ENCODE measurements at regions not wholly inside any gene's neighbourhood (a gene's known extent, or its start where the extent isn't known, plus 50 kb on each side); places are given as distances from the start of the nearest gene placed in this dataset.

GRCh38 chr5:5716665-5717064 lies 294.2 kb downstream of the ICE1 start:
- 80 to 88% methylated on average over 5 of the region's 5 CpGs for WGBS, 2 donors

GRCh38 chr5:5711592-5711991 lies 289.1 kb downstream of the ICE1 start:
- H3K36me3 ChIP-seq, result no peaks in the 10 kb centered on the region
- H3K4me3 ChIP-seq, result no peak overlapping the region
- DNase-seq, result no peak
- TF ChIP-seq EP300 (IDR thresholded peaks at IDR 0.05) (no peak), POLR2AphosphoS5 (IDR thresholded peaks at IDR 0.05) (no peak), POLR2A (IDR thresholded peaks at IDR 0.05) (no peak)
- TF ChIP-seq, protein P1, sequence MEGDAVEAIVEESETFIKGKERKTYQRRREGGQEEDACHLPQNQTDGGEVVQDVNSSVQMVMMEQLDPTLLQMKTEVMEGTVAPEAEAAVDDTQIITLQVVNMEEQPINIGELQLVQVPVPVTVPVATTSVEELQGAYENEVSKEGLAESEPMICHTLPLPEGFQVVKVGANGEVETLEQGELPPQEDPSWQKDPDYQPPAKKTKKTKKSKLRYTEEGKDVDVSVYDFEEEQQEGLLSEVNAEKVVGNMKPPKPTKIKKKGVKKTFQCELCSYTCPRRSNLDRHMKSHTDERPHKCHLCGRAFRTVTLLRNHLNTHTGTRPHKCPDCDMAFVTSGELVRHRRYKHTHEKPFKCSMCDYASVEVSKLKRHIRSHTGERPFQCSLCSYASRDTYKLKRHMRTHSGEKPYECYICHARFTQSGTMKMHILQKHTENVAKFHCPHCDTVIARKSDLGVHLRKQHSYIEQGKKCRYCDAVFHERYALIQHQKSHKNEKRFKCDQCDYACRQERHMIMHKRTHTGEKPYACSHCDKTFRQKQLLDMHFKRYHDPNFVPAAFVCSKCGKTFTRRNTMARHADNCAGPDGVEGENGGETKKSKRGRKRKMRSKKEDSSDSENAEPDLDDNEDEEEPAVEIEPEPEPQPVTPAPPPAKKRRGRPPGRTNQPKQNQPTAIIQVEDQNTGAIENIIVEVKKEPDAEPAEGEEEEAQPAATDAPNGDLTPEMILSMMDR (IDR thresholded peaks at IDR 0.05), result no peak
- H3K9me3 ChIP-seq, result no peaks in the 10 kb centered on the region
- peaks cover 0 to 5% (median 0%) of the 10 kb centered on the region in 4 donors for H3K4me1 ChIP-seq
- no peaks in the 10 kb centered on the region for H3K27me3 ChIP-seq
- intact Hi-C loops (cut with DNase I), result no loop called here
- WGBS, 2 donors, result 33 to 42% methylated on average over 1 of the region's 1 CpG
- H3K27ac ChIP-seq, result no peak overlapping the region

More at GRCh38 chr5:5716665-5717064, 294.2 kb downstream of the ICE1 start:
- H3K36me3 ChIP-seq, result no peaks in the 10 kb centered on the region
- H3K27ac ChIP-seq, result no peak overlapping the region
- no peak for DNase-seq
- TF ChIP-seq POLR2A (IDR thresholded peaks at IDR 0.05) (no peak), EP300 (IDR thresholded peaks at IDR 0.05) (no peak), POLR2AphosphoS5 (IDR thresholded peaks at IDR 0.05) (no peak)
- TF ChIP-seq, protein P1 (IDR thresholded peaks at IDR 0.05), result no peak
- no peaks in the 10 kb centered on the region for H3K9me3 ChIP-seq
- no peaks in the 10 kb centered on the region for H3K27me3 ChIP-seq
- H3K4me3 ChIP-seq, result no peak overlapping the region
- intact Hi-C loops (cut with DNase I), result no loop called here
- no peaks in the 10 kb centered on the region for H3K4me1 ChIP-seq

DNA sequence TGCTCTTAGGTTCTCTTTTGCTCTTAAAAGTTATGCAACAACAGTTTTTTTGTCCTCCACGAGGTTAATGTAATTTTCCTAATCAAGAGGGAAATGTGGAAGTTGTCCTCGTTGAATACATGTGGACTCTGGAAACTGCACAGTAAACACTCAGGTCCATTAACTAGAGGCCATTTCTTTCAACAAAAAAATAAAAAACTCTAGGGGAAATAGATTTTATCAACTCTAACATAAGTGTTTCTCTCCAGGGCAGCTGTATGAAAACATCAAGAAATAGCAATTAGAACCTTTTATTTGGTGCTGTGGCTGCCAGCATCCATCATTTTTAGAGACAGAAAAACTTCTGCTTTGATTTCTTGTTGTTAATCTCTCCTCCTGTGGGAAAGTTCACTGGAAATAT lies 288.6 kb downstream of the ICE1 start:
- no peak overlapping the region for H3K27ac ChIP-seq
- H3K4me1 ChIP-seq, result peaks cover 0 to 5% (median 0%) of the 10 kb centered on the region in 4 donors
- 11 to 18% methylated on average over 2 of the region's 2 CpGs for WGBS, 2 donors
- H3K36me3 ChIP-seq, result no peaks in the 10 kb centered on the region
- intact Hi-C loops (cut with DNase I), result no loop called here
- no peak overlapping the region for H3K4me3 ChIP-seq
- no peak for DNase-seq
- H3K27me3 ChIP-seq, result no peaks in the 10 kb centered on the region
- H3K9me3 ChIP-seq, result no peaks in the 10 kb centered on the region
- TF ChIP-seq EP300 (IDR thresholded peaks at IDR 0.05) (no peak), POLR2AphosphoS5 (IDR thresholded peaks at IDR 0.05) (no peak), POLR2A (IDR thresholded peaks at IDR 0.05) (no peak)
- TF ChIP-seq, protein P1 (IDR thresholded peaks at IDR 0.05), result no peak

DNA sequence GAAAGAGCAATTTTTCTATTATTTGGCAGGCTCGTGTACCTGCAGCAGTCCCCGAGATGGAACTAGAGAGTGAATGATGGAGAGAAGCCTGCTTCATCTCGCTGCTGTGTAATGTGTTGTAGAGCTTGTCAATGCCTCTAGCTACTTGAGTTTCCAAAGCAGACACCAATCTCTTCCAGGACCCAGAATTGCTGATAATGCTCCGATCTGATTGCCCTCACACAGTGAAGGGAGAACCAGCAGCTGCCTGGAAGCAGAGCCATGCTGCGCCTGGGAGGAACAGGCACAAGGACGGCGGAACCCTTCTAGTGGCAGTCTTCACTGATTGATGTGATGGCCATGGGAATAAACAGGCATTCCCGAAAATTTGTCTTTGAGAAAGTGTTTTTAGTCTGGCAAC lies 288.0 kb downstream of the ICE1 start:
- H3K4me3 ChIP-seq, result no peak overlapping the region
- no peak for TF ChIP-seq POLR2A (IDR thresholded peaks at IDR 0.05)
- TF ChIP-seq POLR2AphosphoS5 (IDR thresholded peaks at IDR 0.05), result no peak
- TF ChIP-seq, protein P1 (IDR thresholded peaks at IDR 0.05), result no peak
- H3K27me3 ChIP-seq, result no peaks in the 10 kb centered on the region
- intact Hi-C loops (cut with DNase I), result no loop called here
- DNase-seq, result no peak
- H3K27ac ChIP-seq, result no peak overlapping the region
- 75 to 77% methylated on average over 8 of the region's 8 CpGs for WGBS, 2 donors
- H3K4me1 ChIP-seq, result peaks cover 0 to 5% (median 0%) of the 10 kb centered on the region in 4 donors
- H3K36me3 ChIP-seq, result no peaks in the 10 kb centered on the region
- H3K9me3 ChIP-seq, result no peaks in the 10 kb centered on the region

DNA sequence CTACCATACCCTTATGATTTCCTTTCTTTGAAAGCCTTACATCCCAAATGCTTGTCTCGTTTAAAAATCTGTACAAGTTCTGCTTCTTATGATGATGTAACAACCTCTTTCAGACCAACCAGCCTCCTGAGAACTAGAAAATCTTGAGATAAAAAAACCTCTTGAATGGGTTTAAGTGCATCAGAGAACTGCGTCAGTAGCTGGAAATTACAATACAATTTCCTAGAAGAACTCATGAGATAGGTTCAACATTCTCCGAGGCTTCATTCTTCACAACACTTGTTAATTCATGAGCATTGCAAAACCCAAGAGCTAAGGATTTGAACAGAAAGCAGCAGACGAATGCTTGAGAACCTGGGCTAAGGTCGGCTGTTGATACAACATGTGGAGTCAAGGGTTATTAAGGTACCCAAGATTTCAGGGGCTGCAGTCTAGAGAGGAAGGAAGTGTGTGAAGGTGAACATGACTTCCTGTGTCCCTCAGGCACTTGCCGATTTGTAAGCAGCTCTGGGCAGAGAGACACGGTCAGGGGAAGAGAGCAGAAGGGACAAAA lies 286.0 kb downstream of the ICE1 start:
- no peak for DNase-seq
- H3K9me3 ChIP-seq, result no peaks in the 10 kb centered on the region
- 80 to 86% methylated on average over 7 of the region's 7 CpGs for WGBS, 2 donors
- no peak overlapping the region for H3K4me3 ChIP-seq
- no peaks in the 10 kb centered on the region for H3K27me3 ChIP-seq
- no peak overlapping the region for H3K27ac ChIP-seq
- intact Hi-C loops (cut with DNase I), result no loop called here
- H3K4me1 ChIP-seq, result peaks cover 0 to 5% (median 0%) of the 10 kb centered on the region in 4 donors
- H3K36me3 ChIP-seq, result no peaks in the 10 kb centered on the region
- TF ChIP-seq POLR2A (IDR thresholded peaks at IDR 0.05), result no peak
- TF ChIP-seq EP300 (IDR thresholded peaks at IDR 0.05), result no peak
- TF ChIP-seq, protein P1 (IDR thresholded peaks at IDR 0.05), result no peak
- TF ChIP-seq POLR2AphosphoS5 (IDR thresholded peaks at IDR 0.05), result no peak

Measured in sigmoid colon (tissue), 6 donors.